Kasumi-1 (cell line): ENCODE measurements at regions not wholly inside any gene's neighbourhood (a gene's known extent, or its start where the extent isn't known, plus 50 kb on each side); places are given as distances from the start of the nearest gene placed in this dataset.

Source experiments
- DNase-seq, 2 experiments: peaks; one replicate each; lab custom pipeline; 2025; lab: John Stamatoyannopoulos, UW

DNA sequence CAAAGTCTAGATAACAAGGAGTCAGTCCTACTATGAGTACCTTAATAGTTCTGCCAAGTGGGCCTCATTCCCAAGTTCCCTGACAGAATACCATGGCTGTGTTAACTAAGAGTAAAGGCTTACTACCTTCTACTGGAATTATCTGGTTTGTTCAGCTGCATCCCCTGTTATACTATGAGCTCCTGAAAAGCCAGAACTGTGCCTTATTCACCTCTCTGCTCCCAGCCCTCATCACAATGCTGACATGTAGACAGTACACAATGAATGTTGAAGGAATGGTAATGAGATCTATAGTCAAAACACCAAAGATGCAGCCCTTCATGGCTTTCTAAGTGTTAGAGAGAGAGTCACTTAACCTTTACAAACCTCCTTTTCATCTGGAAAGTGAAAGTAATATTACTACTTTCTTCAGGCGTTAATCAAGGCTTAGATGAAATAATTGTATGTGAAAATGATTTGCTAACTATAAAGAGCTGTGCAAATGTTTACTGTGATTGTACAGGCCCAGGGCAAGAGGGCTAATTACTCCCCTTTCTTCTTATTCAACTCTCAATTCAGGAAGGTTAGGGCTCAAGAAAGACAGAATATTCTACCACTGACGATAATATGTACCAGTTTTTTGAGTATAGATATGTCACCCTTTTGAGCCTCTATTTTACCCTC lies 70.3 kb upstream of the MROH9 start:
- no peak for DNase-seq

DNA sequence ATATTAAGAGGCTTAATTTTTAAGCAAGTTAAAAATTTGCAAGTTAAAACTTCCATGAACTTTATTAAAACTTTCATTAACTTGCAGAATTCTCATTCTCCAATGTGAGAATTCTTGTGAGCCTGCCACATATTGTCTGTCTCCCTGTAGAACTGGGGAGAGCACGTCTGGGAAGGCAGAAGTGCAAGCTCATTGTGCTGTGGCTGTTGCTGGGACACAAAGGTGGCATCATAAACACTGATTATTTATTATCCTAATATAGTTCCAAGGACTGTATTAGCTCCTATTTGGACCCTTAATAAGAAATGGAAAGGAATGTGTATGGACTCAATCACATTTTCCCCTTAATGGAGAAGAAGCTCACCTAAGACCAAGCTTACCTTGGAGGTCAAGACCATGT lies 68.7 kb upstream of the MROH9 start:
- DNase-seq = no peak

DNA sequence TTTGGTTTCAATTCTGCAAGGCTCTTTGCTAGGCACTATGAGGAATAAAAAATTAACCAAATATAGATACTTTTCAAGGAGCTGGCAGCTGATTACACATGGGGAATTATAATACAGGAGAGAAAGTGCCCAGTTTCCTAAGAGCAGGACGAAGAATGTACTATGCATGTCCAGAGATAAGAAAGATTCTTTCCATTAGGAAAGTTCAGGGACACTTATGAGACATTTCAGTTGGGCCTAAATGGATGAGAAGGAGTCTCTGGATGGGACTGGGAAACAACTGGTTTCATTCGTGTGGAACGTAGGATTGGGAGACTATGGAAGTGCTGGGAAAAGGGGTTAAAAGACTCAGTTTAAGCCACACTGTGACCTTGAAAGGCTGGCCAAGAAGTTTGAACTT lies 63.5 kb upstream of the MROH9 start:
- DNase-seq = no peak

DNA sequence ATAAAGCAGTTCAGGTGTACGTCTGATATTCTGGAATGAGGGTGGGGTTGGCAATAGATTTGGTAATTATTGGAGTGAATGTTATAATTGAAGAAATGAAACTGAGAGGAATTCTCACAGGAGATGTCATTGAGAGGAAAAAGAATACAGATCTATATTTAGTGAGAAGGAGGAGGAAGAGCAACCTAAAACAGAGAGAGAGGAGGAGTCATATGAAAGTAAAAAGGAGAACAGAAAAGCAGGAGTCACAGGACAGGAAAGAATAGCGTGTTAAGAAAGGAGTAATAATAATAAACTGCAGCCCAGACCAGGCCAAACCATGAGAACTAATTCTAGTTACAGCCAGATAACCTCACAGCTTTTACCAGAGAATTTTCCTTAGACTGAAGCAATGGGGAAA lies 62.7 kb upstream of the MROH9 start:
- no peak for DNase-seq

DNA sequence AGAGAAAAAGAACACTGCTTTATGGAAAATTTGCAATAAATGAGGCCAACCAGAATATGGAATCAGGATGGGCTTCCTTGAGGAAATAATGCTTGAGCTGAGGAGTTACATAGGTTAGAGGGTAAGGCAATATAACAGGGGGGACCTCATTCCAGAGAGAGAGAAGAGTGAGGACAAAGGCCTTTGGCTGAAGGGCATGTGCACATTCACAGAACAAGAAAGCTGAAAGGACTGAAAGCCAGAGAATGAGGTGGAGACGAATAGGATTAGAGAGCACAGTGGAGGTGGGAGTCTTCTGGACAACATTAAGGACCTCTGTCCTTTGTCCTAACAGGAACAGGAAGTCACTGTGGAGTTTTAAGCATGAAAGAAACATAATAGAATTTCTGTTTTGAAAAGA lies 60.7 kb upstream of the MROH9 start:
- no peak for DNase-seq

DNA sequence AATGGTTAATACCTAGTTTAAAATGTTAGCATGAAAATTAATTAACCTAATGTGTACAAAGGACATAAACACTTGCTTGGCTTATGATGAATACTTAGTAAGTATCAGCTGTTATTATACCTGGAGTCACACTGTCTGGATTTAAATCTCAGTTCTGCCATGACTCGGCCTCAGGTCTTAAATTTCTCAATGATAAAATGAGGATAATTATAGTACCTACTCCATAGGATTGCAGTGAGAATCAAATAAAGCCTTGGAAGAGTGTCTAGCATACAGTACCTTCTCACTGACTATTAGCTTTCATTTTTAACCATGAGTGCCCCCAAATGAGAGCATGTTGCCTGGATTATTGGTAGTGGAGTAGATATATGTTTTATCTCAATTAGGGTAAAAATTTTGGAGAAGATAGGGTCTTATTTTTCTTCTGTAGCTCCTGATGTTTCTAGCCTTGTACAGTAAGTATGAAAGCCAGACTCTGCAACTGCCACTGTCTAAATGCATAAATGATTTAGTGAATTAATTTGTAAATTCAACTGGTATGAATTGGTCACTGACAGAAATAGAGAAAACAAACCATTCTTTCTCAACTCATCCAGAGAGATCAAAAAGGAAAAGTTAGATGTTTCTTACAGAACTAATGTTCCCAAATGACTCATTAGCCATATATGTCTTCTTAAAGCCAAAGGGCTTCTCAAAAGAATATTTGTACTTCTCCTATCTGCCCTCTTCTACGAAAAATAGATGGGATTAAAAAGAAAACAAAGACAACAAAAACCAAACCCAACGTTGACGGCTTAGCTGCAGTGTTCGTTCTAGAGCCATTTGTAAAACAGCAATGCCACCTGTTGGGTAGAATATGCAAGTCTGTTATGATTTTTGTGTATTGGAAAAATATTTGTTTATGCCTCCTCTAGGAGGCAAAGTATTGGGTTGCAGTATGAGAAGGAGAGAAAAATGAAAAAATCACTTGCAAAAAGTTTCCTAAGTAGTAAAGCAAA lies 53.8 kb upstream of the MROH9 start:
- peak; percentile 7 to 13 for DNase-seq
